GM19023 (cell line): ENCODE measurements at regions not wholly inside any gene's neighbourhood (a gene's known extent, or its start where the extent isn't known, plus 50 kb on each side); places are given as distances from the start of the nearest gene placed in this dataset.
A peak's percentile ranks its signal among the peaks of the same experiment; 100 is the strongest.

Experiments
- ATAC-seq: cut with Tn5 transposase; IDR thresholded peaks from one replicate; pipeline ENCODE4 v1.9.1; 2021; ENCODE audit warnings: mild to moderate bottlenecking, moderate library complexity; ENCODE audit not compliant: unreplicated experiment

- ATAC-seq = peak; percentile 80
These were observed 117.5 kb downstream of the EDEM1 start for GRCh38 chr3:5304789-5305683.

DNA sequence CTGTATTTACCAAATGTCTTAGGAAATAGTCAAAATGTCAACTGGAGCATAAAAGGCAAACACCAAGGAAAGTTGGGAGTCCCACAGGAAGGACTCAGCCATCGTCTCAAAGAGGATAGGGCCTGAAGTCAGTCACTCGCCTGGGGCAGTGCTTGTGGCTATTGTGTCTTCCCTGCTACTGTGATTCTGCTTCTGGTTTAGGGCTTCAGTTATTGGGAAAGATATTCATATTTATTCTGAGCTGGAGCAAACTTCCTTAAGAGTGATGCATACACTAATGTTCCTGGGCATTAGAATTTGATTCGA is 118.1 kb downstream of the EDEM1 start:
- ATAC-seq = no peak

- ATAC-seq = no peak
These were observed 121.7 kb downstream of the EDEM1 start for GRCh38 chr3:5309171-5309570.

DNA sequence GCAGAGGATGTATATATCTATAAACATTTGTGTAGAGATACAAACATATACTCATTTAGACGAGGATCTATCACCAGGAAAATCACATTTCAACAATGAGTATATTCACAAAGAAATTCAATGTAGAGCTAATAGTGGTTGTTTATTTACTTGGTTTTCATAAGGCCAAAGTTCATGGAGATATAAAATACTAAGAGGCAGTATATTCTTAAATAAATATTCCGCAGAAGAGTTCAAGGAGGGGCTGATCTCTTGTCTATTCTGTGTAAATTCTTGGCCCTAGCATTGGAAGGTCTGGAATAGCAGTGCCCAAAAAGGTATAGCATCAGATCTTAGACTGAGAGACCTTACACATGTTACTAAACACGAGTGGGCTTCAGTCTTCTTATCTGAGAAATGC is 122.1 kb downstream of the EDEM1 start:
- no peak for ATAC-seq

DNA sequence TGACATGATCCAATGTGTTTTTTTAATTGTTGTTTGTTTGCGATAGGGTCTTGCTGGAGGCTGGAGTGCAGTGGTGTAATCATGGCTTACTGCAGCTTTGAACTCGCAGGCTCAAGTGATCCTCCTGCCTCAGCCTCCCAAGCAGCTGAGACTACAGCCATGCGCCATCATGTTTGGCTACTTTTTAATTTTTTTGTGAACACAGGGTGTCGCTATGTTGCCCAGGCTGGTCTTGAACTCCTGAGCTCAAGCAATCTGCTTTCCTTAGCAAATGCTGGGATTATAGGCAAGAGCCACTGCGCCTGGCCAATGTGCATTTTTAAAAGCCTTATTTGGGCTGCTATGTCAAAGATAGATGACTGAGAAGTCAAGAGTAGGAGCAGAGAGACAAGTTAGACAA is 123.0 kb downstream of the EDEM1 start:
- no peak for ATAC-seq

DNA sequence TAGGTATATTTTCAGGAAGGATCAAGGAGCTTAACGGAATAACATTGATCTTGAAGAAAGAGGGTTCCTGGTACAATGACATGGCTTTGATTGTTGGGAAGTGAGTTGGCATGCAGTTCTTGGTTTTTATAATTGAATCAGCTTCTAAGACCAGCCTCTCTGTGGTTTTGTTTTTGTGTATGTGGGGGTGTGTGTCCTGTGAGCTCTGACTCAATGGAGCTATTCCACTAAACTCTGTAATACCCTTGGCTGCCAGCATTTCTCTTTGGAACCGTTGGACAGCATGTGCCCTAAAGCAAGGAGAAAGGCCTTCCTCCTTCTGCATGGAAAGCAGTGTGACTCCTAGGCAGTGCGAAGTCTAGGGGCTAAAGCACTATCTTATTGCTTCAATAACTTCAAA is 124.8 kb downstream of the EDEM1 start:
- no peak for ATAC-seq

- ATAC-seq = no peak
These were observed 127.4 kb downstream of the EDEM1 start for GRCh38 chr3:5314897-5315296.

DNA sequence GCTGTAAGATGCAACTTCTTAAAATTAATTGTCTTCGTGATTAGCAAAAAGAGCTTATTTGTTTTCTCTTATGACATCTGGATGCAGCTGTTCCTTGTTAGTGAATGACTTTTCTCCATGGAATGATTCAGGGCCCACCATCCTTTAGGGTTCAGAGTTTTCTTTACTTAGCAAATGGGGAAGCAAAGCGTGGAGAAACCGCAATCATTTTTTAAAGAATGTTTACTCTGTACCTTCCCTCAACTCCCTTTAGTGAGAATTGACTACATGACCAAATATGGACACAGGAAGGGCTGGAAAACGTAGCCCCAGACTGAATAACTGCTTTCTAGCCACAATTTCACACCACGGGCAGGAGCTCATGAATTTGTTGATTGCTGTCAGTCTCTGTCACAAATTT is 130.1 kb downstream of the EDEM1 start:
- ATAC-seq = no peak

DNA sequence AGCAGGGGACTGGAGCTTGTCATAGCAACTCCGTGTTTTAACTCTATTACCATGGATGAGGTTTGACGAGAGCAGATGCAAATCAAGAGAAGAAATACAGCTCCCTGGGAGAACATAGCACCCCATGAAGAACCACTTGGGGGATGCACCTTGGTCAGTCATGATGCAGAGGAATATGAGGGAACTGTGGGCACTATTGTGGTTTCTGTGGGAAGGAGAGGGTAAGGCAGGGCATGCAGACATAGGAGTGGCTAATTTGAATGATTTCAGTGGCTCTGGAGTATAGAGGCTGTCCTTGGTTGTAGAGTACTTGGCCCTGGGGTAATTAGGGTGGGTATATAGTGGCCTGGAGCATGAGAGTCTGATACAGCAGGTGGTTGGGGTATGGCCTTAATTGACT is 131.9 kb downstream of the EDEM1 start:
- ATAC-seq = no peak

- ATAC-seq = no peak
These were observed 134.3 kb downstream of the EDEM1 start for GRCh38 chr3:5321666-5322340.

- no peak for ATAC-seq
These were observed 137.3 kb downstream of the EDEM1 start for GRCh38 chr3:5324780-5325179.

DNA sequence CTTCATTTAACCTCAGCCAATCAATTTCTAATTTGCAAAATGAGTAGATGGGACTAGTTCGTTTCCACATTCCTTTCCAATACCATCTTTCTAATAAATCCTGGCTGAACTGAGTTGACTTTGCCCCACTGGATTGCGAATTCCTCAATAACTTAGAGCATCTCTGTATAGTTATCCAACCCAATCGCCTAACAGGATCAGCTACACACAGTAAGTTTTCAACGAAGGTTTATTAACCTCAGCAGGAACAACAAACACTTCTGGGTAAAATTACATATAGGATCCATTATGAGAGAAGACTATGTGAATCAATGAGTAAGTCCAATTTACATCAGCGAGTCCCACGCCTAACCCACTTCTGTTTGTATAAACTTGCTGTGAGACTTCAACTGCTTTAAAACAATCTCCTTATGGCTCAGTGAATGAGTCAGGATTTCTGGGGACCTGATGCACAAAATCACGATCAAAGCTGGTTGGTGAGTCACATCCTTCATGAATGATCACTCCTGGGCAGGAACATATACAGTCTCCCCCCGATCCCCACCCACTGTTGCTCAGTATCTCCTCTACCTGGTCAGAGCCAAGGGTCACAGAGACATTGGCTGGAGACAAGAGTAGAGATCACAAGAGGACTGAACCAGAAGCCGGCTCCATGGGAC is 142.8 kb downstream of the EDEM1 start:
- ATAC-seq = no peak

DNA sequence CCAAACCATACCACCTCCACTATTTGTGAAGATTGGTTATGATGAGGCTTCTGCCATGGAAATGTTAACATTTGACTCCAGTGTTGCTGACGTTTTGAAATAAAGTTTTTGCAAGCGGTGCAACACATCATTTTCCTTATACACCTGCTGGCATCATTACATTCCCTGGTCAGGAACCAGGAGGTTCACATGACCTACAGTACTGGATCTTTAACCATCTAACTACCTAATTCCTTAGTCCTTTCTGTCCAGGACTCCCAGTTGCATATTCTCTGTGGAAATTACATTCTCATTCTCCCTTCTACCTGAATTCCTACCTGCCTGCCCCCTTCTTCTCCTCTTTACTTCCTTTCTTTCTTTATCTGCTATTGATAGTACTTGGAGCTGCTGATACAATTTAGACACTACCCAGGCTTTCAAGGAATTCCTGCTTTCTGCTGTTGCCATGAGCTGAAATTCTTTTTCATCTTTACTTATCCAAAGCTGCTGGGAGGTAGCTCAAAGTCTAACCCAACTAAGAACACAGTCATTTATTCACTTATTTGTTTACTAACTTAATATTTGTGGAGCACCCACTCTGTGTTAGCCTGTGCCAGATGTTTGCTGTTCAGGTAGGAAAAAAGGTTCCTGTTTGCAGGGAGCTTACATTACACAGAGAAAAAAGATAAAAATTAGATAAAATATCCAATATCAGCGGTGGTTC is 144.2 kb downstream of the EDEM1 start:
- ATAC-seq = no peak

- ATAC-seq = no peak
These were observed 144.9 kb downstream of the EDEM1 start for GRCh38 chr3:5332270-5332956.

DNA sequence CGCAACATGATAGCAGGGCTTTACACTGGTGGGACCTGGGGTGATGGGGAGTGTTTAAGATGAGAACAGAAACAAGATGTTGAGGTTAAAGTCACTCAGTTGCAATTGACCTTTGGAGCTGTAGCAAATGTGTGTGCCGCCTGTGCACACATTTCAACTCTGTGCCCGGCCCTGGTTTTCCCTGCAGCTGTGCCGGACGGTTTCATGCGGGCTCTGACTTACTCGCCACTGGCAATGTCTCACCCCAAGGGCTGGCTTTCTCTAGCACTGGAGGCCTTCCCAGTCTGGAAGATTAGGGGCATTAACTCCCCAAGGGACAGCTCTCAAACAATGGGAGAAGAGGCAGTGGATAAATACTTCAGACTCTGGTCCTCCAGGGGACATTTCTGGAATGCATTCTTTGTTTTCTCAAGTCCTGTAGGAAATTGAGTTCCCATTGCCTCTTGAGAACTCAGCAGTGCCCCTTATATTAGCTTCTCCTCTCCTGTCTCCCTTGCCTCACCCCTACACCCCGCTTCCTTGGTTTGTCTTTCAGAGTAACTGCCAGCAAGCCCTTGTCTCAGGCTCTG is 152.5 kb downstream of the EDEM1 start:
- ATAC-seq = no peak

- ATAC-seq = no peak
These were observed 154.1 kb downstream of the EDEM1 start for GRCh38 chr3:5341610-5342009.

- ATAC-seq = no peak
These were observed 156.0 kb downstream of the EDEM1 start for GRCh38 chr3:5343459-5343858.

GRCh38 chr3:5344707-5345106 is 157.2 kb downstream of the EDEM1 start:
- no peak for ATAC-seq

- ATAC-seq = no peak
These were observed 160.0 kb downstream of the EDEM1 start for GRCh38 chr3:5347486-5347885.

- no peak for ATAC-seq
These were observed 160.9 kb downstream of the EDEM1 start for GRCh38 chr3:5348229-5348902.
